ENCODE measurements at regions not wholly inside any gene's neighbourhood (a gene's known extent, or its start where the extent isn't known, plus 50 kb on each side); places are given as distances from the start of the nearest gene placed in this dataset.
A peak's percentile ranks its signal among the peaks of the same experiment; 100 is the strongest.

GRCh38 chr16:85267414-85267945, 155.2 kb upstream of the CIBAR2 start:
- no peaks in the 10 kb centered on the region for H3K4me1 ChIP-seq (ENCODE audit: control insufficient read depth, insufficient read depth, low read length, poor library complexity, severe bottlenecking)
- Mint-ChIP-seq H3K27ac (no peak overlapping the region), H3K4me1 (no peaks in the 10 kb centered on the region), H3K4me3 (no peak overlapping the region), H3K36me3 (no peaks in the 10 kb centered on the region), H3K27me3 (peaks cover 7% of the 10 kb centered on the region), H3K9me3 (no peaks in the 10 kb centered on the region)
- H3K27ac ChIP-seq (ENCODE audit: insufficient read depth, low read length, poor library complexity, severe bottlenecking), result no peak overlapping the region
- no peaks in the 10 kb centered on the region for H3K9me3 ChIP-seq (ENCODE audit: control insufficient read depth in 2 of 2, low read length in 2 of 2)
- H3K4me3 ChIP-seq (ENCODE audit: low read depth, low read length), result no peak overlapping the region
- no peaks in the 10 kb centered on the region for H3K27me3 ChIP-seq (ENCODE audit: control insufficient read depth, insufficient read depth, low read length)
- DNase-seq (no peak), ATAC-seq (ENCODE audit: low read depth in 2 of 2) (no peak)
- H3K36me3 ChIP-seq (ENCODE audit: control insufficient read depth, insufficient read depth, low read length), result no peaks in the 10 kb centered on the region

GRCh38 chr16:85269165-85269564, 156.9 kb upstream of the CIBAR2 start:
- no peak for ATAC-seq (ENCODE audit: low read depth in 2 of 2)
- Mint-ChIP-seq H3K27me3 (no peaks in the 10 kb centered on the region), H3K4me1 (no peaks in the 10 kb centered on the region), H3K27ac (peak overlapping the region in 1 of 3 donors; percentile 4), H3K9me3 (no peaks in the 10 kb centered on the region), H3K4me3 (no peak overlapping the region), H3K36me3 (no peaks in the 10 kb centered on the region)
- no peaks in the 10 kb centered on the region for H3K27me3 ChIP-seq (ENCODE audit: control insufficient read depth, insufficient read depth, low read length)
- H3K36me3 ChIP-seq (ENCODE audit: control insufficient read depth, insufficient read depth, low read length), result no peaks in the 10 kb centered on the region
- H3K4me3 ChIP-seq (ENCODE audit: low read depth, low read length), result no peak overlapping the region
- H3K27ac ChIP-seq (ENCODE audit: insufficient read depth, low read length, poor library complexity, severe bottlenecking), result no peak overlapping the region
- H3K4me1 ChIP-seq (ENCODE audit: control insufficient read depth, insufficient read depth, low read length, poor library complexity, severe bottlenecking), result no peaks in the 10 kb centered on the region
- no peaks in the 10 kb centered on the region for H3K9me3 ChIP-seq (ENCODE audit: control insufficient read depth in 2 of 2, low read length in 2 of 2)
- no peak for DNase-seq

GRCh38 chr16:85270374-85270773, 158.1 kb upstream of the CIBAR2 start:
- Mint-ChIP-seq H3K4me3 (no peak overlapping the region), H3K36me3 (no peaks in the 10 kb centered on the region)
- no peak for ATAC-seq (ENCODE audit: low read depth in 2 of 2)

GRCh38 chr16:85271198-85271597, 158.9 kb upstream of the CIBAR2 start:
- no peak overlapping the region for H3K27ac Mint-ChIP-seq
- Histone ChIP-seq H3K4me1 (ENCODE audit: control insufficient read depth, insufficient read depth, low read length, poor library complexity, severe bottlenecking) (no peaks in the 10 kb centered on the region), H3K27ac (ENCODE audit: insufficient read depth, low read length, poor library complexity, severe bottlenecking) (no peak overlapping the region), H3K9me3 (ENCODE audit: control insufficient read depth in 2 of 2, low read length in 2 of 2) (no peaks in the 10 kb centered on the region), H3K36me3 (ENCODE audit: control insufficient read depth, insufficient read depth, low read length) (no peaks in the 10 kb centered on the region), H3K27me3 (ENCODE audit: control insufficient read depth, insufficient read depth, low read length) (no peaks in the 10 kb centered on the region), H3K4me3 (ENCODE audit: low read depth, low read length) (no peak overlapping the region)
- H3K27me3 Mint-ChIP-seq, result no peaks in the 10 kb centered on the region
- H3K9me3 Mint-ChIP-seq, result no peaks in the 10 kb centered on the region
- H3K36me3 Mint-ChIP-seq, result no peaks in the 10 kb centered on the region
- DNase-seq (no peak), ATAC-seq (ENCODE audit: low read depth in 2 of 2) (no peak)
- H3K4me3 Mint-ChIP-seq, result no peak overlapping the region
- H3K4me1 Mint-ChIP-seq, result no peaks in the 10 kb centered on the region

More at GRCh38 chr16:85270374-85270773, 158.1 kb upstream of the CIBAR2 start:
- Mint-ChIP-seq H3K9me3 (no peaks in the 10 kb centered on the region), H3K4me1 (no peaks in the 10 kb centered on the region), H3K27me3 (no peaks in the 10 kb centered on the region), H3K27ac (no peak overlapping the region)
- H3K4me3 ChIP-seq (ENCODE audit: low read depth, low read length), result no peak overlapping the region
- no peaks in the 10 kb centered on the region for H3K9me3 ChIP-seq (ENCODE audit: control insufficient read depth in 2 of 2, low read length in 2 of 2)
- no peaks in the 10 kb centered on the region for H3K36me3 ChIP-seq (ENCODE audit: control insufficient read depth, insufficient read depth, low read length)
- no peak overlapping the region for H3K27ac ChIP-seq (ENCODE audit: insufficient read depth, low read length, poor library complexity, severe bottlenecking)
- H3K4me1 ChIP-seq (ENCODE audit: control insufficient read depth, insufficient read depth, low read length, poor library complexity, severe bottlenecking), result no peaks in the 10 kb centered on the region
- DNase-seq, result no peak
- no peaks in the 10 kb centered on the region for H3K27me3 ChIP-seq (ENCODE audit: control insufficient read depth, insufficient read depth, low read length)

- no peaks in the 10 kb centered on the region for H3K36me3 Mint-ChIP-seq
- Histone ChIP-seq H3K27ac (ENCODE audit: insufficient read depth, low read length, poor library complexity, severe bottlenecking) (no peak overlapping the region), H3K9me3 (ENCODE audit: control insufficient read depth in 2 of 2, low read length in 2 of 2) (no peaks in the 10 kb centered on the region), H3K27me3 (ENCODE audit: control insufficient read depth, insufficient read depth, low read length) (no peaks in the 10 kb centered on the region), H3K4me3 (ENCODE audit: low read depth, low read length) (no peak overlapping the region), H3K36me3 (ENCODE audit: control insufficient read depth, insufficient read depth, low read length) (no peaks in the 10 kb centered on the region), H3K4me1 (ENCODE audit: control insufficient read depth, insufficient read depth, low read length, poor library complexity, severe bottlenecking) (no peaks in the 10 kb centered on the region)
- no peak overlapping the region for H3K4me3 Mint-ChIP-seq
- H3K4me1 Mint-ChIP-seq, result no peaks in the 10 kb centered on the region
- H3K27ac Mint-ChIP-seq, result no peak overlapping the region
- H3K9me3 Mint-ChIP-seq, result no peaks in the 10 kb centered on the region
- H3K27me3 Mint-ChIP-seq, result no peaks in the 10 kb centered on the region
- ATAC-seq (ENCODE audit: low read depth in 2 of 2), result no peak
- DNase-seq, result no peak
Observed at GRCh38 chr16:85273293-85273692, 161.0 kb upstream of the CIBAR2 start.

- Histone ChIP-seq H3K9me3 (ENCODE audit: control insufficient read depth in 2 of 2, low read length in 2 of 2) (no peaks in the 10 kb centered on the region), H3K27ac (ENCODE audit: insufficient read depth, low read length, poor library complexity, severe bottlenecking) (no peak overlapping the region), H3K27me3 (ENCODE audit: control insufficient read depth, insufficient read depth, low read length) (no peaks in the 10 kb centered on the region), H3K36me3 (ENCODE audit: control insufficient read depth, insufficient read depth, low read length) (no peaks in the 10 kb centered on the region), H3K4me3 (ENCODE audit: low read depth, low read length) (no peak overlapping the region), H3K4me1 (ENCODE audit: control insufficient read depth, insufficient read depth, low read length, poor library complexity, severe bottlenecking) (no peaks in the 10 kb centered on the region)
- ATAC-seq (ENCODE audit: low read depth in 2 of 2), result no peak
- Mint-ChIP-seq H3K27me3 (no peaks in the 10 kb centered on the region), H3K36me3 (no peaks in the 10 kb centered on the region), H3K27ac (no peak overlapping the region), H3K4me1 (no peaks in the 10 kb centered on the region), H3K4me3 (no peak overlapping the region), H3K9me3 (no peaks in the 10 kb centered on the region)
- no peak for DNase-seq
Observed at GRCh38 chr16:85274501-85274900, 162.2 kb upstream of the CIBAR2 start.

- Mint-ChIP-seq H3K27me3 (no peaks in the 10 kb centered on the region), H3K36me3 (no peaks in the 10 kb centered on the region), H3K4me3 (no peak overlapping the region), H3K27ac (no peak overlapping the region), H3K9me3 (no peaks in the 10 kb centered on the region), H3K4me1 (no peaks in the 10 kb centered on the region)
- Histone ChIP-seq H3K27ac (ENCODE audit: insufficient read depth, low read length, poor library complexity, severe bottlenecking) (no peak overlapping the region), H3K36me3 (ENCODE audit: control insufficient read depth, insufficient read depth, low read length) (no peaks in the 10 kb centered on the region), H3K9me3 (ENCODE audit: control insufficient read depth in 2 of 2, low read length in 2 of 2) (no peaks in the 10 kb centered on the region), H3K27me3 (ENCODE audit: control insufficient read depth, insufficient read depth, low read length) (no peaks in the 10 kb centered on the region), H3K4me3 (ENCODE audit: low read depth, low read length) (no peak overlapping the region), H3K4me1 (ENCODE audit: control insufficient read depth, insufficient read depth, low read length, poor library complexity, severe bottlenecking) (no peaks in the 10 kb centered on the region)
- ATAC-seq (ENCODE audit: low read depth in 2 of 2), result no peak
- no peak for DNase-seq
Observed at GRCh38 chr16:85274924-85275323, 162.7 kb upstream of the CIBAR2 start.

GRCh38 chr16:85275533-85276249, 163.4 kb upstream of the CIBAR2 start:
- Mint-ChIP-seq H3K4me3 (no peak overlapping the region), H3K27ac (no peak overlapping the region), H3K36me3 (no peaks in the 10 kb centered on the region), H3K27me3 (no peaks in the 10 kb centered on the region), H3K4me1 (no peaks in the 10 kb centered on the region), H3K9me3 (no peaks in the 10 kb centered on the region)
- H3K27me3 ChIP-seq (ENCODE audit: control insufficient read depth, insufficient read depth, low read length), result no peaks in the 10 kb centered on the region
- no peaks in the 10 kb centered on the region for H3K4me1 ChIP-seq (ENCODE audit: control insufficient read depth, insufficient read depth, low read length, poor library complexity, severe bottlenecking)
- H3K36me3 ChIP-seq (ENCODE audit: control insufficient read depth, insufficient read depth, low read length), result no peaks in the 10 kb centered on the region
- H3K27ac ChIP-seq (ENCODE audit: insufficient read depth, low read length, poor library complexity, severe bottlenecking), result no peak overlapping the region
- DNase-seq (peak; percentile 25 to 43 (median 33)), ATAC-seq (ENCODE audit: low read depth in 2 of 2) (peak in 1 of 2 donors; percentile 59)
- no peak overlapping the region for H3K4me3 ChIP-seq (ENCODE audit: low read depth, low read length)
- no peaks in the 10 kb centered on the region for H3K9me3 ChIP-seq (ENCODE audit: control insufficient read depth in 2 of 2, low read length in 2 of 2)

Data from CD4-positive, CD25-positive, alpha-beta regulatory T cell (primary cell).